HCT116 (cell line): ENCODE measurements at regions not wholly inside any gene's neighbourhood (a gene's known extent, or its start where the extent isn't known, plus 50 kb on each side); places are given as distances from the start of the nearest gene placed in this dataset.

Experiments
- ATAC-seq: fragments of 200-7000 bp; cut with Tn5 transposase; 2 replicates; pipeline ENCODE4 v1.9.1; 2020; ENCODE audit warnings: mild to moderate bottlenecking, moderate library complexity
- BruUV-seq: library from RNA; stranded (reverse); fragments of 400-500 nt; replicated peaks from 2 replicates; lab custom pipeline; 2021; lab: Mats Ljungman, UMichigan
- CTCF ChIA-PET: fragments of 300-600 bp; sonication (Branson Sonifier 250); formaldehyde crosslinking; loops from one replicate; lab custom pipeline; 2021; ENCODE audit warnings: antibody characterized with exemption; lab: Charles Lee
- POLR2A ChIA-PET: fragments of 300-600, 350-600 bp; sonication (Branson Sonifier 250); formaldehyde crosslinking; loops from one replicate; lab custom pipeline; 2021; ENCODE audit warnings: antibody characterized with exemption; lab: Charles Lee
- RAD21 ChIA-PET, 2 experiments: fragments of 300-600 bp; sonication (Branson Sonifier 250); formaldehyde crosslinking; loops; one replicate each; lab custom pipeline; 2023; ENCODE audit warnings: low total read pairs in 2 of 2; ENCODE audit not compliant: uncharacterized antibody in 2 of 2, unreplicated experiment in 2 of 2, low non-redundant PET in 1 of 2; lab: Charles Lee
- DNase-seq: peaks from one replicate; pipeline ENCODE4 v3.0.0-alpha.2; 2010; ENCODE audit warnings: low read depth, low spot score
- H2AFZ ChIP-seq: fragments of 200-600 bp; shearing (Covaris generic), sonication (generic); 2 replicates; pipeline ENCODE4 v1.6.1; 2017; ENCODE audit warnings: low read depth, mixed run types, mixed read lengths, antibody characterized with exemption, low read length; ENCODE audit not compliant: poor library complexity, severe bottlenecking
- H3K27ac ChIP-seq: 2 replicates; pipeline ENCODE4 v1.5.1; 2012; ENCODE audit warnings: low read depth, low read length
- H3K27me3 ChIP-seq: fragments of 200-600 bp; sonication (generic); 2 replicates; pipeline ENCODE4 v1.6.1; 2016; ENCODE audit warnings: mixed run types, low read length, mixed read lengths; ENCODE audit not compliant: insufficient read depth
- H3K36me3 ChIP-seq, 2 experiments: fragments of 200-500 bp in 1 of 2; fragments of 200-600 bp in 1 of 2; sonication (Bioruptor generic) in 1 of 2; sonication (generic) in 1 of 2; 2 replicates each; pipeline versions ENCODE4 v1.5.1 to v1.6.1; 2014 to 2016; ENCODE audit warnings: low read length in 2 of 2, inconsistent platforms in 1 of 2, mixed read lengths in 1 of 2, mixed run types in 1 of 2; ENCODE audit not compliant: insufficient read depth in 2 of 2, control insufficient read depth in 1 of 2
- H3K4me1 ChIP-seq, 2 experiments: fragments of 200-600 bp in 1 of 2; sonication (generic) in 1 of 2; 2 replicates each; pipeline versions ENCODE4 v1.5.1 to v1.6.1; 2012 to 2017; ENCODE audit warnings: low read length in 2 of 2, inconsistent platforms in 1 of 2, mild to moderate bottlenecking in 1 of 2, mixed read lengths in 1 of 2, mixed run types in 1 of 2, moderate library complexity in 1 of 2; ENCODE audit not compliant: insufficient read depth in 2 of 2, control insufficient read depth in 1 of 2
- H3K4me2 ChIP-seq: fragments of 200-600 bp; sonication (generic); 2 replicates; pipeline ENCODE4 v1.6.1; 2017; ENCODE audit warnings: mixed run types, low read length, mixed read lengths
- H3K4me3 ChIP-seq, 2 experiments: fragments of 200-600 bp in 1 of 2; sonication (generic) in 1 of 2; replicated peaks in 1 of 2; 2 replicates each; pipeline ENCODE4 v1.5.1; 2011 to 2016; ENCODE audit warnings: low read length in 2 of 2, control low read depth in 1 of 2, low read depth in 1 of 2, mild to moderate bottlenecking in 1 of 2, mixed read lengths in 1 of 2, mixed run types in 1 of 2
- H3K79me2 ChIP-seq: fragments of 200-600 bp; sonication (generic); 2 replicates; pipeline ENCODE4 v1.6.1; 2017; ENCODE audit warnings: mild to moderate bottlenecking, mixed run types, low read length, moderate library complexity, mixed read lengths; ENCODE audit not compliant: insufficient read depth
- H3K9ac ChIP-seq: fragments of 200-600 bp; sonication (generic); 2 replicates; pipeline ENCODE4 v1.6.1; 2016; ENCODE audit warnings: low read length, mixed read lengths
- H3K9me2 ChIP-seq: fragments of 200-600 bp; sonication (generic), shearing (Covaris generic); 2 replicates; pipeline ENCODE4 v1.6.1; 2017; ENCODE audit warnings: mixed run types, mild to moderate bottlenecking, moderate library complexity; ENCODE audit not compliant: insufficient read depth
- H3K9me3 ChIP-seq, 2 experiments: fragments of 200-500 bp in 1 of 2; fragments of 200-600 bp in 1 of 2; sonication (Bioruptor generic) in 1 of 2; sonication (generic) in 1 of 2; 2 replicates each; pipeline ENCODE4 v1.6.1; 2014 to 2017; ENCODE audit warnings: low read length in 2 of 2, mixed read lengths in 2 of 2, inconsistent platforms in 1 of 2, low read depth in 1 of 2, mild to moderate bottlenecking in 1 of 2, mixed run types in 1 of 2, moderate library complexity in 1 of 2; ENCODE audit not compliant: control insufficient read depth in 1 of 2, insufficient read depth in 1 of 2
- H4K20me1 ChIP-seq: fragments of 200-600 bp; sonication (generic), shearing (Covaris generic); 2 replicates; pipeline ENCODE4 v1.6.1; 2017; ENCODE audit warnings: mixed run types, mild to moderate bottlenecking, moderate library complexity; ENCODE audit not compliant: insufficient read depth
- CBX3 ChIP-seq: IDR thresholded peaks from 2 replicates; pipeline ENCODE4 v1.6.1; 2012; ENCODE audit warnings: low read depth
- EGR1 ChIP-seq: IDR thresholded peaks from 2 replicates; pipeline ENCODE4 v1.6.1; 2012; ENCODE audit warnings: low read depth
- EZH2 ChIP-seq: fragments of 200-600 bp; sonication (generic); IDR thresholded peaks from 2 replicates; pipeline ENCODE4 v1.6.1; 2017; ENCODE audit warnings: antibody characterized with exemption, mixed run types
- EZH2phosphoT487 ChIP-seq: fragments of 200-600 bp; IDR thresholded peaks from 2 replicates; pipeline ENCODE4 v1.6.1; 2018; ENCODE audit warnings: antibody characterized with exemption, borderline replicate concordance
- FOSL1 ChIP-seq: IDR thresholded peaks from 2 replicates; pipeline ENCODE4 v1.6.1; 2012; ENCODE audit warnings: low read depth
- JUND ChIP-seq: IDR thresholded peaks from 2 replicates; pipeline ENCODE4 v1.6.1; 2012
- POLR2A ChIP-seq: IDR thresholded peaks from 2 replicates; pipeline ENCODE4 v1.7.0; 2011; ENCODE audit warnings: borderline replicate concordance; ENCODE audit not compliant: insufficient read depth, insufficient read length; ENCODE audit errors: extremely low read depth
- POLR2AphosphoS5 ChIP-seq: IDR thresholded peaks from 2 replicates; pipeline ENCODE4 v1.6.1; 2011; ENCODE audit warnings: mild to moderate bottlenecking, low read depth, low read length, moderate library complexity
- RAD21 ChIP-seq: IDR thresholded peaks from 2 replicates; pipeline ENCODE4 v1.6.1; 2012; ENCODE audit warnings: low read depth, mild to moderate bottlenecking
- SIN3A ChIP-seq: IDR thresholded peaks from 2 replicates; pipeline ENCODE4 v1.6.1; 2012; ENCODE audit warnings: low read depth
- SP1 ChIP-seq: IDR thresholded peaks from 2 replicates; pipeline ENCODE4 v1.6.1; 2012; ENCODE audit warnings: low read depth
- SRF ChIP-seq: IDR thresholded peaks from 2 replicates; pipeline ENCODE4 v1.6.1; 2012; ENCODE audit warnings: low read depth
- YY1 ChIP-seq: IDR thresholded peaks from 2 replicates; pipeline ENCODE4 v1.6.1; 2011; ENCODE audit warnings: low read length, low read depth, moderate library complexity, mild to moderate bottlenecking; ENCODE audit not compliant: insufficient replicate concordance; ENCODE audit errors: extremely low read depth
- ZFX ChIP-seq: fragments of 450-650 bp; IDR thresholded peaks from 2 replicates; pipeline ENCODE4 v1.6.1; 2017
- ZNF274 ChIP-seq: fragments of 200-500 bp; sonication (Bioruptor generic); IDR thresholded peaks from 2 replicates; pipeline ENCODE4 v1.6.1; 2014; ENCODE audit warnings: mild to moderate bottlenecking, low read depth, low read length, inconsistent platforms
- intact Hi-C: fragments of 100-400 bp; cut with micrococcal nuclease; formaldehyde crosslinking; loops from 2 replicates; pipeline ENCODE4 v1.10.0; 2022
- TF ChIP-seq, protein P1 (sequence below): IDR thresholded peaks from 2 replicates; pipeline ENCODE4 v1.6.1; 2011; ENCODE audit warnings: mild to moderate bottlenecking, low read length, moderate library complexity; ENCODE audit not compliant: insufficient replicate concordance; ENCODE audit errors: extremely low read depth
- TF ChIP-seq, protein P2 (sequence below): IDR thresholded peaks from 2 replicates; pipeline ENCODE4 v1.6.1; 2012
- TF ChIP-seq, protein P3 (sequence below): IDR thresholded peaks from 2 replicates; pipeline ENCODE4 v1.6.1; 2012
- TF ChIP-seq, protein P4 (sequence below), 3 experiments: fragments of 200-600 bp in 1 of 3; sonication (generic) in 1 of 3; IDR thresholded peaks in 2 of 3; conservative IDR thresholded peaks in 1 of 3; 2 replicates each; pipeline ENCODE4 v1.5.1; 2012 to 2017; ENCODE audit warnings: low read depth in 2 of 3, low read length in 2 of 3, antibody characterized with exemption in 1 of 3, borderline replicate concordance in 1 of 3, control low read depth in 1 of 3, mild to moderate bottlenecking in 1 of 3, mixed read lengths in 1 of 3, mixed run types in 1 of 3, moderate library complexity in 1 of 3; ENCODE audit not compliant: insufficient read depth in 1 of 3

DNA sequence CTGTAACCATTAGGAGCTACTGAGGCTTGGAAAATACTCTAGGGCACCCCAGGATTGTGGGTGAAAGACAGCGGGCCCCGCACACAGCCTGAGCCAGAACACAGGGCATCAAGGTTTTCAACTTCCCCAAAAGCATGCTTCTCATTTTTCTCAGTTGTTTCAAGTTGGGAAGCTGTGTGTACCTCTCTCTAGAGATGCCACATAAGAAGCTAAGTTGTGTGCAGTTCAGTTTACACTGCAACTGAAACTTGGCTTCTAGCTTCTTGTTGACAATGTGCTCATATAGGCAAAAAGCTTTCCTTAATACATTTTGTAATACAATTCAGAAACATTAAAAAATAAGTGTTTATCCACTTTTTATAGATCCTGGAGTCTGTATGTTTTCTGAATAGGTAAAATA, 88.1 kb upstream of the PTPRR start:
- ATAC-seq, result no peak
- ChIA-PET POLR2A (no interaction called here), CTCF (no interaction called here)
- H3K79me2 ChIP-seq, result no peaks in the 10 kb centered on the region
- DNase-seq, result no peak
- no peaks in the 10 kb centered on the region for H3K9me3 ChIP-seq
- intact Hi-C loops, result no loop called here
- TF ChIP-seq POLR2AphosphoS5, result no peak
- TF ChIP-seq SIN3A, result no peak
- TF ChIP-seq, protein P1, sequence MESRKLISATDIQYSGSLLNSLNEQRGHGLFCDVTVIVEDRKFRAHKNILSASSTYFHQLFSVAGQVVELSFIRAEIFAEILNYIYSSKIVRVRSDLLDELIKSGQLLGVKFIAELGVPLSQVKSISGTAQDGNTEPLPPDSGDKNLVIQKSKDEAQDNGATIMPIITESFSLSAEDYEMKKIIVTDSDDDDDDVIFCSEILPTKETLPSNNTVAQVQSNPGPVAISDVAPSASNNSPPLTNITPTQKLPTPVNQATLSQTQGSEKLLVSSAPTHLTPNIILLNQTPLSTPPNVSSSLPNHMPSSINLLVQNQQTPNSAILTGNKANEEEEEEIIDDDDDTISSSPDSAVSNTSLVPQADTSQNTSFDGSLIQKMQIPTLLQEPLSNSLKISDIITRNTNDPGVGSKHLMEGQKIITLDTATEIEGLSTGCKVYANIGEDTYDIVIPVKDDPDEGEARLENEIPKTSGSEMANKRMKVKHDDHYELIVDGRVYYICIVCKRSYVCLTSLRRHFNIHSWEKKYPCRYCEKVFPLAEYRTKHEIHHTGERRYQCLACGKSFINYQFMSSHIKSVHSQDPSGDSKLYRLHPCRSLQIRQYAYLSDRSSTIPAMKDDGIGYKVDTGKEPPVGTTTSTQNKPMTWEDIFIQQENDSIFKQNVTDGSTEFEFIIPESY, result no peak
- TF ChIP-seq, all 23 proteins: peak for 0
- BruUV-seq, result no TSS peak
- H3K27ac ChIP-seq, result no peak overlapping the region
- RAD21 ChIA-PET, result no interaction called here
- no peak overlapping the region for H3K9ac ChIP-seq
- H3K27me3 ChIP-seq, result no peaks in the 10 kb centered on the region
- no peaks in the 10 kb centered on the region; a peak in 1 of 4 replicates for H3K4me1 ChIP-seq
- no peak overlapping the region for H3K4me3 ChIP-seq
- H4K20me1 ChIP-seq, result no peaks in the 10 kb centered on the region
- H3K36me3 ChIP-seq, result no peaks in the 10 kb centered on the region
- H3K9me2 ChIP-seq, result no peaks in the 10 kb centered on the region
- no peak overlapping the region for H3K4me2 ChIP-seq
- H2AFZ ChIP-seq, result no peak overlapping the region

DNA sequence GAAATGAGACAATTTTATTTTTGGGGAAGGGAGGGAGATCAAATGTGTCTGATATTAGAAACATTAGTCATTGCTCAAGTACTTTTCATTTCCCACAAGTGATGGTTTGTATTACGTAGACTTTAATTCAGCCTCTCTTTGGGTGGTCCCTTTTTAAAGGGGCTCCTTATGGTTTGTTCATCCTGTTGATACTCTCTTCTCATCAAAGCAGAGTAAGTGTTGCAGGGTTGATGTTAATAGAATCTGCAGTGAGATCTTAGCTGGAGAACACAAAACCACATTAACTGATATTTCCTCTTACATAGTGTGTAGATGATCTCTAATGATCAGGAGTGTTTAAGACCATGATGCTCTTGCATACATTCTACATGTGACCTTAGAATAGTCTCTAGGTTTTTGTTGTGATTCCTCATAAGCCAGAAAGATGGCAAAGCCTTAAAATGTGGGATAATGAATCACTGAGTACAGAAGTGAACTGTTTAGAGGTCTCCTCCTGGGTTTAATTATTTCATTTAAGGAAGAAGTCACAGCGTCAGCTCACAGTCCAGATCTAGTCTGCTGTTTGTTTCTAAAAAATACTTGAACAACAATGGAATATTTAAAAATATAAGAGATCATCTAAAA, 87.4 kb upstream of the PTPRR start:
- H3K36me3 ChIP-seq, result no peaks in the 10 kb centered on the region
- H3K27ac ChIP-seq, result no peak overlapping the region
- CTCF ChIA-PET, result no interaction called here
- DNase-seq (no peak), ATAC-seq (no peak)
- RAD21 ChIA-PET, result no interaction called here
- H4K20me1 ChIP-seq, result no peaks in the 10 kb centered on the region
- POLR2A ChIA-PET, result no interaction called here
- H3K4me2 ChIP-seq, result no peak overlapping the region
- BruUV-seq, result no TSS peak
- H3K79me2 ChIP-seq, result no peaks in the 10 kb centered on the region
- H3K9me2 ChIP-seq, result no peaks in the 10 kb centered on the region
- H3K9ac ChIP-seq, result no peak overlapping the region
- no peaks in the 10 kb centered on the region for H3K27me3 ChIP-seq
- no peak overlapping the region for H3K4me3 ChIP-seq
- H3K9me3 ChIP-seq, result no peaks in the 10 kb centered on the region
- no peak overlapping the region for H2AFZ ChIP-seq
- H3K4me1 ChIP-seq, result no peaks in the 10 kb centered on the region
- intact Hi-C loops, result no loop called here
- TF ChIP-seq EZH2phosphoT487 (no peak), RAD21 (no peak), ZFX (no peak), ZNF274 (no peak), YY1 (no peak), CBX3 (no peak), EZH2 (no peak), POLR2A (no peak), POLR2AphosphoS5 (no peak), JUND (no peak), FOSL1 (no peak), SRF (no peak), EGR1 (no peak), SP1 (no peak)
- TF ChIP-seq, protein P2, sequence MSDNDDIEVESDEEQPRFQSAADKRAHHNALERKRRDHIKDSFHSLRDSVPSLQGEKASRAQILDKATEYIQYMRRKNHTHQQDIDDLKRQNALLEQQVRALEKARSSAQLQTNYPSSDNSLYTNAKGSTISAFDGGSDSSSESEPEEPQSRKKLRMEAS, result no peak
- TF ChIP-seq, protein P3, sequence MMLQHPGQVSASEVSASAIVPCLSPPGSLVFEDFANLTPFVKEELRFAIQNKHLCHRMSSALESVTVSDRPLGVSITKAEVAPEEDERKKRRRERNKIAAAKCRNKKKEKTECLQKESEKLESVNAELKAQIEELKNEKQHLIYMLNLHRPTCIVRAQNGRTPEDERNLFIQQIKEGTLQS, result no peak
- TF ChIP-seq, protein P4, sequence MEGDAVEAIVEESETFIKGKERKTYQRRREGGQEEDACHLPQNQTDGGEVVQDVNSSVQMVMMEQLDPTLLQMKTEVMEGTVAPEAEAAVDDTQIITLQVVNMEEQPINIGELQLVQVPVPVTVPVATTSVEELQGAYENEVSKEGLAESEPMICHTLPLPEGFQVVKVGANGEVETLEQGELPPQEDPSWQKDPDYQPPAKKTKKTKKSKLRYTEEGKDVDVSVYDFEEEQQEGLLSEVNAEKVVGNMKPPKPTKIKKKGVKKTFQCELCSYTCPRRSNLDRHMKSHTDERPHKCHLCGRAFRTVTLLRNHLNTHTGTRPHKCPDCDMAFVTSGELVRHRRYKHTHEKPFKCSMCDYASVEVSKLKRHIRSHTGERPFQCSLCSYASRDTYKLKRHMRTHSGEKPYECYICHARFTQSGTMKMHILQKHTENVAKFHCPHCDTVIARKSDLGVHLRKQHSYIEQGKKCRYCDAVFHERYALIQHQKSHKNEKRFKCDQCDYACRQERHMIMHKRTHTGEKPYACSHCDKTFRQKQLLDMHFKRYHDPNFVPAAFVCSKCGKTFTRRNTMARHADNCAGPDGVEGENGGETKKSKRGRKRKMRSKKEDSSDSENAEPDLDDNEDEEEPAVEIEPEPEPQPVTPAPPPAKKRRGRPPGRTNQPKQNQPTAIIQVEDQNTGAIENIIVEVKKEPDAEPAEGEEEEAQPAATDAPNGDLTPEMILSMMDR (IDR thresholded peaks at IDR 0.05 in 2 of 3, conservative IDR thresholded peaks at IDR 0.05 in 1 of 3; ENCODE audit: borderline replicate concordance in 1 of 3, insufficient read depth in 1 of 3, low read depth in 2 of 3, low read length in 2 of 3), result no peak
- TF ChIP-seq, all 23 proteins: peak for 0
